Activated CD4-positive, alpha-beta memory T cell treated with anti-CD3 and anti-CD28 coated beads, Interleukin-2, amount 10 ng/mL, durations not matched to agents 7 days and 5 days (primary cell): ENCODE measurements at regions not wholly inside any gene's neighbourhood (a gene's known extent, or its start where the extent isn't known, plus 50 kb on each side); places are given as distances from the start of the nearest gene placed in this dataset.

ENCODE experiments used
- CTCF ChIA-PET: fragments of 350-600 bp; sonication (Branson Sonifier 250); formaldehyde crosslinking; loops from one replicate; lab custom pipeline; 2021; ENCODE audit warnings: antibody characterized with exemption, inconsistent platforms; lab: Charles Lee
- POLR2A ChIA-PET: fragments of 350-600 bp; sonication (Branson Sonifier 250); formaldehyde crosslinking; loops from one replicate; lab custom pipeline; 2021; ENCODE audit warnings: antibody characterized with exemption; lab: Charles Lee
- DNase-seq: peaks from one replicate; pipeline ENCODE4 v3.0.0-alpha.2; 2020
- H3K27ac Mint-ChIP-seq: one replicate; pipeline ENCODE4 v1.8.0; 2021; ENCODE audit warnings: mild to moderate bottlenecking, mixed read lengths
- H3K27me3 Mint-ChIP-seq: one replicate; pipeline ENCODE4 v1.8.0; 2021; ENCODE audit warnings: mixed read lengths
- H3K36me3 Mint-ChIP-seq: one replicate; pipeline ENCODE4 v1.8.0; 2021; ENCODE audit warnings: low read depth, mixed read lengths
- H3K4me1 Mint-ChIP-seq: one replicate; pipeline ENCODE4 v1.8.0; 2021; ENCODE audit warnings: mixed read lengths
- H3K4me3 Mint-ChIP-seq: one replicate; pipeline ENCODE4 v1.8.0; 2021; ENCODE audit warnings: mild to moderate bottlenecking, mixed read lengths
- H3K9me3 Mint-ChIP-seq: one replicate; pipeline ENCODE4 v1.8.0; 2021; ENCODE audit warnings: mixed read lengths

DNA sequence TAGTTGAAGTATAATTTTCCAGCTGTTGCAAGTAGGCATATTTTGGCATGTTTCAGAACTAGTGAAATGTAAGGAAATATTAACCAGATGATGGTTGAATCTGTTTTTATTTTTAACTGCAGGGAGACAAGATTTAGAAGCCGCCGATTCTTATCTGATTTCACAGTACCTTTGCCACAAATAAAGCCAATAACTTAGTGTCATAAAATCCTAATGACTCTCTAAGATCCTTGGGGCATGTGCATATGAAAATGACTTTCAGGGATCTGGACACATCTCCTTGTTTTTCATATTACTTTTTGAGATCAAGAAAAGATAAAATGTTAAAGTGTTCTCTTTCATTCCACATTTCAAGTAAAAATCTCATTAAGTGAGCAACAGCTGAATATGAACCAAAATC lies 125.8 kb upstream of the CNTLN start:
- H3K4me1 Mint-ChIP-seq: no peaks in the 10 kb centered on the region
- CTCF ChIA-PET: no interaction called here
- POLR2A ChIA-PET: no interaction called here
- no peak for DNase-seq
- no peak overlapping the region for H3K4me3 Mint-ChIP-seq
- H3K27me3 Mint-ChIP-seq: no peaks in the 10 kb centered on the region
- peaks cover 3% of the 10 kb centered on the region for H3K9me3 Mint-ChIP-seq
- H3K27ac Mint-ChIP-seq: no peak overlapping the region
- H3K36me3 Mint-ChIP-seq: no peaks in the 10 kb centered on the region

DNA sequence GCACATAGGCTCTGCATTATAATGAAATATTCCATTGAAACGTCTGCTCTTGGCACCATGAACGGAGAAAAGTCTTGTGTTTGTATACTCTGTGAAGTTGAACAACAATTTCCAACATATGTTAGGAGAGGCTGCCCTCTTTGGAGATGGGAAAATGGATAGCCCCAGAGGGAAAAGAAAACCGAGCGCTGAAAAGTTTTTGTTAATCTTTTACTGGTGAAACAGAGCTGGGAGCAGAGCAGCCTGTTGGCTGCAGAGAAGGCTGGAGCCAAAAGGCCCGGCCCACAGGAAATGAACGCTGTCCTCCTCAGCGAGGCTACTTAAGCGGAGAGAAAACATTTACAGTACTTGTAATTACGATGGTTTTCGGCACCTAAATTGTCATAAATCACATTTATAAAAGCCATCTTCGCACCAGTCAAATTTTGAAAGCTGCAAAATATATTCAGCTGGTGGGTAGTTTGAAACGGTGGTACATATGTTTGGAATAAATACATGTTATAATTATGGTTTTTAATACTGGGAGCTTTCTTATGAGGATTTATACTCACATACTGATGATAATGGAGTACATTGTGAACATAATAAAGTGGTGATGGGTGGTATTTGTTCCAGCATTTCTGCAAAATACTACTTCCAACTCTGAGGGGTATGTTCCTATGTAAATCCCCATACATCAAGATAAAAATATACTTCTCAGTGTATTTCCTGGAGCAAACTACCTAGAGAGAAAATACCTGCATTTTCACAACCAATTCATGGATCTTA lies 129.6 kb upstream of the CNTLN start:
- CTCF ChIA-PET: no interaction called here
- DNase-seq: no peak

DNA sequence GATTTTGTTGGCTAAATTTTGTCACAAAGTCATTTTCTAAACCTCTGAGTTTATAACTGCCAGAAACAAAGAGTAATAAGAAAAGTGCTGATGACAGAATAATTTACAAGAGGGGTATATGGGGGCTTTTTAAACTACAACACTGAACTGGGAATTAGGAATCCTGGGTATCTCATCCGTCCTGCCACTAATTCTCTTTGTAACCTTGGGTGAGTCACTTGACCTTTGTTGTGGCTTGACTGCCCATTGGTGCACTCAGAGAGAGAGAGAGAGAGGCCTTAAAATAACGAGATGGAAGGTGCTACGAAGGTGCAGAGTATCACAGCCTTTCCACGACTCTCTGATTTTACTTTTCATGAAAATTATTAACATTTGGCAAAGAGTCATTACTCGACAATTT lies 130.3 kb upstream of the CNTLN start:
- peaks cover 4% of the 10 kb centered on the region for H3K9me3 Mint-ChIP-seq
- no peak overlapping the region for H3K4me3 Mint-ChIP-seq
- ChIA-PET POLR2A (no interaction called here), CTCF (no interaction called here)
- H3K27me3 Mint-ChIP-seq: no peaks in the 10 kb centered on the region
- H3K36me3 Mint-ChIP-seq: no peaks in the 10 kb centered on the region
- H3K27ac Mint-ChIP-seq: no peak overlapping the region
- no peaks in the 10 kb centered on the region for H3K4me1 Mint-ChIP-seq
- no peak for DNase-seq

More for the DNA sequence above, 129.6 kb upstream of the CNTLN start:
- Mint-ChIP-seq H3K27me3 (no peaks in the 10 kb centered on the region), H3K27ac (no peak overlapping the region), H3K4me1 (no peaks in the 10 kb centered on the region), H3K4me3 (no peak overlapping the region), H3K36me3 (no peaks in the 10 kb centered on the region), H3K9me3 (peaks cover 2% of the 10 kb centered on the region)
- POLR2A ChIA-PET: no interaction called here

DNA sequence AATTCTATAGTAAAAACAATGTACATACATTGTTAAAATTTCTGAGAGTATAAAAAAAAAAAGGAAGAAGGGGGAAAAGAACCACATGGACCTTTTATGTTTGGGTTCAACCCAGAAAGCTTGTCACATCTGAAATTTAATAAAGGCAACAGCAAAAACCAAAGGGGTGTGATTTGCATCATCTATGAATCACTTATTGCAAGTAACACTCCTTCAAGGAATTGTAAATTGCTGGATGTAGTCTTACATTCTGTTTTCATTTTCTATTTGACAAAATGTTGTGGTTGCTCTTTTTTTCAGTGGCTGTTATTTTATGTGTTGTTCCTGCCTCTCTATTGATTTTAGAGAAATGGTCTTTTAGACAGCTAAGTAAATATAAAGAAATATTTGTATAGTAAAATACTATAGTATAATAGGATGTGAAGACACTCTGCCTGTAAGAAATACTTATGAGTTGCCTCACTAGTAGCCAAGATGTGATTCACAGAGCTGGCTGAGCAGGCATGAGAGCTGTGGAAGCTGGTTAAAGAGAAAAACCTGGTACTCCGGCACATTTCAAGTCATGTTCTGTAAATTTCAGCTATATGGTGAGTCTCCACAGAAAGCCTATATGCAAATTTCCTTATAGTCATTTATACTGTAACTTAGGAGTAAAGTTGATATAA lies 131.1 kb upstream of the CNTLN start:
- Mint-ChIP-seq H3K36me3 (no peaks in the 10 kb centered on the region), H3K27me3 (no peaks in the 10 kb centered on the region), H3K9me3 (peaks cover 7% of the 10 kb centered on the region), H3K27ac (no peak overlapping the region), H3K4me1 (no peaks in the 10 kb centered on the region), H3K4me3 (no peak overlapping the region)
- DNase-seq: no peak
- ChIA-PET POLR2A (no interaction called here), CTCF (no interaction called here)

DNA sequence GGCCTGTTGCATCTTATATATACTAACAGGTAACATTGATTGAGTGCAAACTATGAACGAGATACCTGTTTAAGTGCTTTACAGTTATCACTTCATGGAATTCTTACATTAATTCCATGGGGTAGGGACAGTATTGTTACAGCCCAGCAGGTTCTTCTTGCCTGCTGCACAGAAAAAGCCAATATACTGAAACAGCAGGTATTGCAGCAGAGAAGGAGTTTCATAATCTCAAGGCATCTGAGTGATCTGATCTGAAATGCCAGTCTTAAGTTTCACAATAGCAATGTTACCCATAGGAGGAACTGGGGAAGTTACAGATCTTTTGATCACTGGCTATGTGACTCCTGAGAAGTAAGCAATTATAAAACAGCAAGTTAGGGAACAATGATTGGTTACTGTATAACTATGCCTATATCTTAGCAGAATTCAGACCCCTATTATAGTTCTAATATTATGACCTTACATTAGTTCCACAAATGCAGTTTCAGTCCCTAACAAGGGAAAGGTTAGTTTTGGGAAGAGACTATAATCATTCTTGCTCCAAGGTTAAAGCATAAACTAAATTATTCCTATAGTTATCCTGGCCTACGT lies 126.5 kb upstream of the BNC2 start:
- POLR2A ChIA-PET: no interaction called here
- H3K4me1 Mint-ChIP-seq: no peaks in the 10 kb centered on the region
- CTCF ChIA-PET: no interaction called here
- no peak overlapping the region for H3K4me3 Mint-ChIP-seq
- H3K27ac Mint-ChIP-seq: no peak overlapping the region
- H3K36me3 Mint-ChIP-seq: no peaks in the 10 kb centered on the region
- DNase-seq: no peak
- no peaks in the 10 kb centered on the region for H3K27me3 Mint-ChIP-seq
- H3K9me3 Mint-ChIP-seq: peaks cover 31% of the 10 kb centered on the region

DNA sequence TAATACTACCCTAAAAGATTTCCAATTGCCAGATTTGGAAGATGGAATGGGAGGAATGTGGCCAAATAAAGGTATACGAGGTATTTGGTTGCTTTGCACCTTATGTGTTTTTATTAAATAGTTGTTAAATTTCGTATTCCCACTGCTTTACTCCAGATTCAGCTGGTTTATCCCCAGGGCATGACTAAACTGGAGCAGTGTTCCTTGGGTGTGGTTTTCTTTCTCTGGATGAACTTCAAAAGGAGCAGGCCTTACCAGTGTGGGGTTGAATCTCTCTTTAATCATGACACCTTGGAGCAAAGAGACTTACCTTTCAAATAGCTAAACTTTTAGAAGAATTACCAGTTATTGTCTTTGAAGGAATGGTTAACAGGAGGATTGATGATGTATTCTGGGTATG lies 121.7 kb upstream of the BNC2 start:
- ChIA-PET CTCF (no interaction called here), POLR2A (no interaction called here)
- H3K4me3 Mint-ChIP-seq: no peak overlapping the region
- H3K4me1 Mint-ChIP-seq: no peaks in the 10 kb centered on the region
- no peaks in the 10 kb centered on the region for H3K27me3 Mint-ChIP-seq
- H3K9me3 Mint-ChIP-seq: peaks cover 22% of the 10 kb centered on the region
- no peak overlapping the region for H3K27ac Mint-ChIP-seq
- no peaks in the 10 kb centered on the region for H3K36me3 Mint-ChIP-seq
- no peak for DNase-seq

DNA sequence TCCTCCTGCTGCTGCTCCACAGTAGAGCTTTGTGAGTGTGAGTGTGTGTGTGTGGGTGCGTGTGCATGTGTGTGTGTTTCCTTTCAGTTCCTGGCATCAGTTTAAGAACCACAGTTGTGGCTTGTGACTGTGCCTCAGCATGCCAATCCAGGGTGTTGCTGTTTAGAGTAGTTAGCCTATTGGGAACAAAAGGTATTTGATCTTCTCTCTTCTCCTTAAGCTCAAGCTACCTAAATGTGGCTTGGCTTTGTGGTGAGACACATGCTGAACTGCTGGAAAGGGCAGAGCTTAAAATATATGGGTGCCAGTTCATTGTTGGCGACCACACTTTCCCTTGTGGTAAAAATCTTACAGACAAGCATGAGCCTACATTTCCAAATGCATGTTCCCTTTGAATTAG lies 116.6 kb upstream of the BNC2 start:
- CTCF ChIA-PET: no interaction called here

DNA sequence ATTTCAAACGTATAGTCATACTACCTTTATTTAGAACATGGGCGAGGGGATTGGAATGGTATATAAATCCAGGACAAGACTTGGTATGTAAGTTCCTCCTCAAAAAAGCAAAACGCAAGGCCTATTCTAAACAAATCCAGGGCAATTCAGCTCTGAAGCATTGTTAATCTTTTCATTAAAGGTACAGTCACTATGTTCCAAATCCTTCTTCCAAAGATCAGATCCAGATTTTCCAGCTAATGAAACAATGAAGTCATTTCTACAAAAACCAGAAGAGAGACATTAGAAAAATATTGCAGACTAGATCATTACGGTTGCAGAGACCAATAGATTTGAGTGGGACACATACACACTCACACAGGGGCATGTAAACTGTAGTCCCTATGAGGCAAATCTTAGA lies 116.1 kb upstream of the BNC2 start:
- H3K4me1 Mint-ChIP-seq: no peaks in the 10 kb centered on the region
- DNase-seq: no peak
- POLR2A ChIA-PET: no interaction called here
- no peaks in the 10 kb centered on the region for H3K36me3 Mint-ChIP-seq
- no peaks in the 10 kb centered on the region for H3K27me3 Mint-ChIP-seq
- no peak overlapping the region for H3K4me3 Mint-ChIP-seq
- H3K27ac Mint-ChIP-seq: no peak overlapping the region
- CTCF ChIA-PET: no interaction called here
- peaks cover 9% of the 10 kb centered on the region for H3K9me3 Mint-ChIP-seq

More for the DNA sequence above, 116.6 kb upstream of the BNC2 start:
- H3K9me3 Mint-ChIP-seq: peaks cover 9% of the 10 kb centered on the region
- no peak overlapping the region for H3K27ac Mint-ChIP-seq
- no peaks in the 10 kb centered on the region for H3K36me3 Mint-ChIP-seq
- no peak for DNase-seq
- H3K4me1 Mint-ChIP-seq: no peaks in the 10 kb centered on the region
- no peaks in the 10 kb centered on the region for H3K27me3 Mint-ChIP-seq
- POLR2A ChIA-PET: no interaction called here
- H3K4me3 Mint-ChIP-seq: no peak overlapping the region

DNA sequence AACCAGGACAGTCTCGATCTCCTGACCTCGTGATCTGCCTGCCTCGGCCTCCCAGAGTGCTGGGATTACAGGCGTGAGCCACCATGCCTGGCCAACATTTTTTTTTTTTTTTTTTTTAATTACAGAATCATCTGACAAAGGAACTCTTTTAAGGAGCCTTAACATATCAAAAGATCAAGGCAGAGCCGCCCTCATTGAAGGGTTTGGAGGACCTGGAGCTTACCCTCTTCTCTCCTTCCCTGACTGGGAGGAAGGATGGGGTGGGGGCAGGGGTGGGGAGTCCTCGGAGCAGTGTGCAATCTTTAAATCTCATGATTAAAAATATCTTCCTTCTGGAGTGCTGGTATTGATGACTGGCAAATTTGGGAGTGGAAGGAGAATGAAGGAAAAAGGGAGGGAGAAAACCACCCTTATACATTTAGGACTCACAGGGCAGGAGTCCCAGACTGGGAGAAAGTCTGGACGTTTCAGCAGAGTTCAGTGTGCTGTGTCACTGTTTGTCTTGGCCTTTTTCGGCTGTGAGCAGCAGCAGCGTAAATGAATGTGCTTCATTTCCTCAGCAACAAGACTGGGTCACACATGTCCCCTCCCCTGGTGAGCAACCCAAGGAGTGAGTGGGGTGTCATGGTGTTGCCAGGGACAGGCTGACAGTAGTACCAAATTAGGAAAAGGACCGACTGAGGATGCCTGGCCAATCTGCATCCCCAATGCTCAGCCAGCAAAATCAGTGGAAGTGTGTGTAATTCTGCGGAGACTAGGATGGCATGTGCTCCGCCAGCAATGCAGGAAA lies 115.3 kb upstream of the BNC2 start:
- Mint-ChIP-seq H3K9me3 (peaks cover 6% of the 10 kb centered on the region), H3K4me1 (no peaks in the 10 kb centered on the region), H3K27ac (no peak overlapping the region), H3K36me3 (no peaks in the 10 kb centered on the region), H3K4me3 (no peak overlapping the region), H3K27me3 (no peaks in the 10 kb centered on the region)
- ChIA-PET CTCF (no interaction called here), POLR2A (no interaction called here)
- no peak for DNase-seq

DNA sequence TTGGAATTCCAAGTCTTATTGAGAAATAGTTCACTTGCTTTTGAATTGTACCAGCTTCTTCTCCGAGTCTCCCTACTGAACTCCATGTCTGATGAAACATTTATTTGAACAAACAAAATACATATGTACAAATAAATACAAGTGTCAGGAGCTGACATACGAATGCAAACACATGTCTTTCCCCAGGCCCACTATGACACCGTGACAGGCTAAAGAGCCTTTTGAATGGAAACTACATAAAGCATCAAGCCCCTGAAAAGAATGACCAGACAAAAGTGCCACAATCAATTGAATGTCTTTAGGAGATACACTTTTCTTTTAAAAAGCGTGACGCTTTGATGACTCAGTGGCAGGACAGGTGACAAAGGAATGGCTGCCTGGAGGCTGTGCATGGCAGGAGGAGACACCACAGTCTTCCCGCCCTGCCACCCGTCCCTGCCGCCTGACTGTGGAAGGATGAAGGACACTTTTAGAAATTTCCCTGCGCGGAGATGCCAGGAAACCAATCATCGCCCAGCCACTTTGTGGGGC lies 112.4 kb upstream of the BNC2 start:
- H3K4me3 Mint-ChIP-seq: no peak overlapping the region
- ChIA-PET CTCF (no interaction called here), POLR2A (no interaction called here)
- H3K27ac Mint-ChIP-seq: no peak overlapping the region
- no peaks in the 10 kb centered on the region for H3K36me3 Mint-ChIP-seq
- no peaks in the 10 kb centered on the region for H3K27me3 Mint-ChIP-seq
- no peak for DNase-seq
- H3K4me1 Mint-ChIP-seq: no peaks in the 10 kb centered on the region
- H3K9me3 Mint-ChIP-seq: peaks cover 10% of the 10 kb centered on the region

DNA sequence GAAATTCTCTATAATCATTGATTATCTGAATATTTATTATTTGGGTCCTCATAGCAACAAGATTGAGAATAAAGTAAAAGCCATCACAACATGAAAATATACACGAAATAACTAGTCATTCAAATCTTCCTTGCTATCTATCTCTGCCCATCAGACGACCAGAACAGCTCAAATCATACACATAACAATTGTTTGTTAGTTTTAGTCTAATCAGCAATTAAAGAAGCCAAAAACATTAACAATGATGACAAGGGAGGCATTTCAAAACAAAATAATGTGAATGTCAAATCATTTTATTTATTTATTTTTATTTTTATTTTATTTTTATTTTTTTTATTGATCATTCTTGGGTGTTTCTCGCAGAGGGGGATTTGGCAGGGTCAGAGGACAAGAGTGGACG lies 106.0 kb upstream of the BNC2 start:
- CTCF ChIA-PET: no interaction called here
- H3K4me3 Mint-ChIP-seq: no peak overlapping the region
- no peak overlapping the region for H3K27ac Mint-ChIP-seq
- H3K27me3 Mint-ChIP-seq: no peaks in the 10 kb centered on the region
- H3K9me3 Mint-ChIP-seq: peaks cover 19% of the 10 kb centered on the region
- POLR2A ChIA-PET: no interaction called here
- DNase-seq: no peak
- H3K4me1 Mint-ChIP-seq: no peaks in the 10 kb centered on the region
- H3K36me3 Mint-ChIP-seq: no peaks in the 10 kb centered on the region

DNA sequence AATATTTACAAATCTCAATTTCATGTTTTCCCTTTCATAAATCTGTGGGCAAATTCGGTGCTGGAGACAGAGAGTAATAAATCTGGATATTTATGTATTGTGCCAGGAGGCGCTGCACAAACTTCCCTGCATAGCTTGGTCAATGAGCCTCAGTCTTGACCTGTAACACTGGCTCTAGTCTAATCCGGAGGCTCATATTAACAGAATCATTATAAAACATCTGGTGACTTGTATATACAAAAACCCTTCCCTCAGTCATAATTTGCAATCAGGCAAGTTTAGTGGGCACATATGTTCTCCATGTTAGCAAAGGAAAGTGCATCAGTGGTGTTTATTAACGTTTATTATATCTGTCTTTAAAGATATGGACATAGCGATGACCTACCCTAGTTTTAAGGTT lies 104.0 kb upstream of the BNC2 start:
- Mint-ChIP-seq H3K27ac (no peak overlapping the region), H3K4me3 (no peak overlapping the region), H3K36me3 (no peaks in the 10 kb centered on the region), H3K9me3 (peaks cover 21% of the 10 kb centered on the region), H3K27me3 (no peaks in the 10 kb centered on the region), H3K4me1 (no peaks in the 10 kb centered on the region)
- DNase-seq: no peak
- CTCF ChIA-PET: no interaction called here
- POLR2A ChIA-PET: no interaction called here

DNA sequence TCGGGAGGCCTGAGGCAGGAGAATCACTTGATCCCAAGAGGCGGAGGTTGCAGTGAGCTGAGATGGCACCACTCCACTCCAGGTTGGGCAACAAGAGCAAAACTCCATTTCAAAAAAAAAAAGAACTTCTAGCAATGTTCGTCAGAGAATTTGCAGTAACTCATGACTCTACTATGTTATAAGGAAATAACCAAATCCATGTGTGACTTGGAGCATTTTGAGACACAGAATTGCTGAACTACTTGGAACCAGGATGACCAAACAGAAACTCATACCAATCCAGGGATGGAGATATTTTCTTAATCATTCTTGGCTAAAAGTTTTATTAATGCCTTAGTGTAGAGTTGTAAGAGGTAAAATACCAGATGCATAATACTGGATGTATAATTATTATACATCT lies 99.9 kb upstream of the BNC2 start:
- no peak overlapping the region for H3K27ac Mint-ChIP-seq
- H3K9me3 Mint-ChIP-seq: peaks cover 21% of the 10 kb centered on the region
- POLR2A ChIA-PET: no interaction called here
- H3K36me3 Mint-ChIP-seq: no peaks in the 10 kb centered on the region
- DNase-seq: no peak
- no peaks in the 10 kb centered on the region for H3K4me1 Mint-ChIP-seq
- H3K4me3 Mint-ChIP-seq: no peak overlapping the region
- no peaks in the 10 kb centered on the region for H3K27me3 Mint-ChIP-seq
- CTCF ChIA-PET: no interaction called here
